H1 (cell line): ENCODE measurements at regions not wholly inside any gene's neighbourhood (a gene's known extent, or its start where the extent isn't known, plus 50 kb on each side); places are given as distances from the start of the nearest gene placed in this dataset.

Source experiments
- CTCF ChIA-PET: fragments of 300-600 bp; sonication (Branson Sonifier 250); formaldehyde crosslinking; loops from one replicate; lab custom pipeline; 2021; ENCODE audit not compliant: partially characterized antibody; lab: Charles Lee
- POLR2A ChIA-PET: fragments of 300-600 bp; sonication (Branson Sonifier 250); formaldehyde crosslinking; loops from one replicate; lab custom pipeline; 2021; ENCODE audit warnings: inconsistent platforms; ENCODE audit not compliant: partially characterized antibody; lab: Charles Lee
- DNase-seq, 2 experiments: peaks; one replicate each; pipeline versions ENCODE4 v3.0.0 to v3.0.0-alpha.2; 2010 to 2022; ENCODE audit warnings: low spot score in 2 of 2, low read depth in 1 of 2, mixed read lengths in 1 of 2
- FAIRE-seq: peaks from 2 replicates; lab custom pipeline; 2011; peaks lifted over from hg19 to GRCh38; lab: Jason Lieb, UNC
- H2AFZ ChIP-seq: 2 replicates; pipeline ENCODE4 v1.8.1; 2012; ENCODE audit warnings: low read length, inconsistent platforms
- H2AK5ac ChIP-seq: 2 replicates; pipeline ENCODE4 v1.6.1; 2013; ENCODE audit warnings: low read depth, low read length
- H2BK120ac ChIP-seq: replicated peaks from 2 replicates; pipeline ENCODE3; 2013; ENCODE audit warnings: low read depth, low read length, inconsistent platforms
- H2BK12ac ChIP-seq: 2 replicates; pipeline ENCODE4 v1.6.1; 2013; ENCODE audit warnings: low read depth, low read length
- H2BK15ac ChIP-seq: 2 replicates; pipeline ENCODE4 v1.6.1; 2013; ENCODE audit warnings: low read length
- H2BK20ac ChIP-seq: 2 replicates; pipeline ENCODE4 v1.6.1; 2013; ENCODE audit warnings: low read length
- H2BK5ac ChIP-seq: 2 replicates; pipeline ENCODE4 v1.6.1; 2013; ENCODE audit warnings: low read depth, low read length
- H3K14ac ChIP-seq: 2 replicates; pipeline ENCODE4 v1.6.1; 2013; ENCODE audit warnings: inconsistent platforms; ENCODE audit not compliant: insufficient read length
- H3K18ac ChIP-seq: 2 replicates; pipeline ENCODE4 v1.6.1; 2013; ENCODE audit warnings: low read length; ENCODE audit errors: extremely low read depth
- H3K23ac ChIP-seq: 2 replicates; pipeline ENCODE4 v1.6.1; 2013; ENCODE audit warnings: inconsistent platforms; ENCODE audit not compliant: insufficient read length
- H3K23me2 ChIP-seq: 2 replicates; pipeline ENCODE4 v1.6.1; 2013; ENCODE audit warnings: low read depth, low read length
- H3K27ac ChIP-seq: 2 replicates; pipeline ENCODE4 v1.6.1; 2011; ENCODE audit warnings: low read depth, low read length, inconsistent platforms
- H3K27me3 ChIP-seq, 4 experiments: replicated peaks in 1 of 4; 1 replicate in 1 of 4; 2 replicates in 3 of 4; pipeline versions ENCODE4 v1.6.1 to v1.8.1; 2011 to 2013; ENCODE audit warnings: low read length in 3 of 4, mild to moderate bottlenecking in 3 of 4, inconsistent platforms in 2 of 4, mixed read lengths in 2 of 4, moderate library complexity in 1 of 4; ENCODE audit not compliant: control insufficient read depth in 3 of 4, insufficient read depth in 3 of 4; ENCODE audit errors: extremely low read depth in 1 of 4
- H3K36me3 ChIP-seq, 4 experiments: 2 replicates each; pipeline versions ENCODE4 v1.6.1 to v1.8.1; 2011 to 2013; ENCODE audit warnings: mild to moderate bottlenecking in 4 of 4, low read length in 3 of 4, moderate library complexity in 2 of 4, control low read depth in 1 of 4, inconsistent platforms in 1 of 4; ENCODE audit not compliant: insufficient read depth in 4 of 4, control insufficient read depth in 2 of 4
- H3K4ac ChIP-seq: replicated peaks from 2 replicates; pipeline ENCODE3; 2013; ENCODE audit warnings: low read length, low read depth, mixed read lengths, inconsistent platforms; ENCODE audit not compliant: insufficient read length
- H3K4me1 ChIP-seq, 4 experiments: replicated peaks in 1 of 4; 1 replicate in 1 of 4; 2 replicates in 3 of 4; pipeline versions ENCODE4 v1.6.1 to v1.8.1; 2011 to 2013; ENCODE audit warnings: low read length in 3 of 4, inconsistent platforms in 2 of 4, mixed read lengths in 1 of 4; ENCODE audit not compliant: insufficient read depth in 4 of 4, control insufficient read depth in 3 of 4
- H3K4me2 ChIP-seq, 2 experiments: 2 replicates each; pipeline versions ENCODE4 v1.6.1 to v1.8.1; 2011 to 2013; ENCODE audit warnings: low read depth in 2 of 2, low read length in 2 of 2, control low read depth in 1 of 2, inconsistent platforms in 1 of 2, mild to moderate bottlenecking in 1 of 2; ENCODE audit not compliant: insufficient read depth in 1 of 2
- H3K4me3 ChIP-seq, 4 experiments: fragments of 200-600, 300-600 bp in 1 of 4; sonication (generic), shearing (Covaris generic), sonication (Bioruptor Twin) in 1 of 4; 2 replicates each; pipeline versions ENCODE4 v1.5.1 to v1.8.1; 2011 to 2016; ENCODE audit warnings: low read length in 4 of 4, low read depth in 3 of 4, control low read depth in 2 of 4, inconsistent platforms in 2 of 4, mild to moderate bottlenecking in 2 of 4, mixed read lengths in 1 of 4, moderate library complexity in 1 of 4; ENCODE audit not compliant: insufficient read depth in 2 of 4; ENCODE audit errors: extremely low read depth in 1 of 4
- H3K56ac ChIP-seq: replicated peaks from 2 replicates; pipeline ENCODE3; 2013; ENCODE audit warnings: low read depth, mild to moderate bottlenecking, mixed read lengths, low read length, inconsistent platforms; ENCODE audit not compliant: insufficient read length
- H3K79me1 ChIP-seq: 2 replicates; pipeline ENCODE4 v1.6.1; 2013; ENCODE audit warnings: low read depth, low read length, control low read depth
- H3K79me2 ChIP-seq, 2 experiments: 2 replicates each; pipeline versions ENCODE4 v1.6.1 to v1.8.1; 2012 to 2013; ENCODE audit warnings: low read length in 2 of 2, mild to moderate bottlenecking in 2 of 2, inconsistent platforms in 1 of 2; ENCODE audit not compliant: insufficient read depth in 2 of 2, control insufficient read depth in 1 of 2
- H3K9ac ChIP-seq, 4 experiments: replicated peaks in 1 of 4; 1 replicate in 1 of 4; 2 replicates in 3 of 4; pipeline versions ENCODE4 v1.6.1 to v1.8.1; 2011 to 2013; ENCODE audit warnings: low read depth in 3 of 4, low read length in 3 of 4, control low read depth in 2 of 4, mild to moderate bottlenecking in 2 of 4, moderate library complexity in 2 of 4, inconsistent platforms in 1 of 4; ENCODE audit errors: extremely low read depth in 1 of 4
- H3K9me3 ChIP-seq, 2 experiments: 2 replicates each; pipeline versions ENCODE4 v1.6.1 to v1.8.1; 2012 to 2013; ENCODE audit warnings: mild to moderate bottlenecking in 2 of 2, moderate library complexity in 2 of 2, control low read depth in 1 of 2, inconsistent platforms in 1 of 2, low read depth in 1 of 2, low read length in 1 of 2, mixed read lengths in 1 of 2; ENCODE audit not compliant: insufficient read depth in 2 of 2
- H4K20me1 ChIP-seq, 2 experiments: replicated peaks in 1 of 2; 2 replicates each; pipeline versions ENCODE3 to v1.8.1; 2011 to 2013; ENCODE audit warnings: inconsistent platforms in 2 of 2, low read length in 2 of 2, mild to moderate bottlenecking in 1 of 2; ENCODE audit not compliant: insufficient read depth in 2 of 2, control insufficient read depth in 1 of 2
- H4K5ac ChIP-seq: 2 replicates; pipeline ENCODE4 v1.6.1; 2013; ENCODE audit warnings: low read length, low read depth, mixed read lengths, inconsistent platforms; ENCODE audit not compliant: insufficient read length
- H4K8ac ChIP-seq: 2 replicates; pipeline ENCODE4 v1.8.0; 2013; ENCODE audit warnings: mild to moderate bottlenecking, moderate library complexity, low read length, inconsistent platforms; ENCODE audit not compliant: insufficient read depth; ENCODE audit errors: extremely low read depth
- H4K91ac ChIP-seq: replicated peaks from 2 replicates; pipeline ENCODE3; 2013; ENCODE audit warnings: low read length, mixed read lengths, inconsistent platforms; ENCODE audit not compliant: insufficient read length
- ATF3 ChIP-seq: IDR thresholded peaks from 2 replicates; pipeline ENCODE4 v1.6.1; 2011; ENCODE audit warnings: low read depth, mild to moderate bottlenecking, low read length; ENCODE audit not compliant: insufficient read depth
- CHD2 ChIP-seq: IDR thresholded peaks from 2 replicates; pipeline ENCODE4 v1.6.1; 2012; ENCODE audit warnings: low read length, improper control_type of control experiment
- EP300 ChIP-seq, 2 experiments: IDR thresholded peaks; 1 replicate in 1 of 2; 2 replicates in 1 of 2; pipeline ENCODE4 v1.6.1; 2011 to 2012; ENCODE audit warnings: low read depth in 2 of 2, low read length in 2 of 2, mild to moderate bottlenecking in 2 of 2, borderline replicate concordance in 1 of 2, inconsistent platforms in 1 of 2, moderate library complexity in 1 of 2
- EZH2 ChIP-seq: fragments of 200-600 bp; sonication (generic); IDR thresholded peaks from 2 replicates; pipeline ENCODE4 v1.7.1; 2012; ENCODE audit warnings: low read depth, mild to moderate bottlenecking, moderate library complexity, low read length, inconsistent platforms; ENCODE audit not compliant: severe bottlenecking
- GABPA ChIP-seq: IDR thresholded peaks from 2 replicates; pipeline ENCODE4 v1.6.1; 2011; ENCODE audit warnings: mild to moderate bottlenecking, low read length, moderate library complexity, borderline replicate concordance; ENCODE audit not compliant: insufficient read depth
- KDM5A ChIP-seq: fragments of 200-600 bp; IDR thresholded peaks from 2 replicates; pipeline ENCODE4 v1.7.1; 2012; ENCODE audit warnings: mild to moderate bottlenecking, low read length, inconsistent platforms, mixed read lengths
- RAD21 ChIP-seq, 2 experiments: IDR thresholded peaks in 1 of 2; conservative IDR thresholded peaks in 1 of 2; 2 replicates each; pipeline ENCODE4 v1.6.1; 2011; ENCODE audit warnings: low read depth in 2 of 2, low read length in 2 of 2, improper control_type of control experiment in 1 of 2, inconsistent platforms in 1 of 2, mild to moderate bottlenecking in 1 of 2, moderate library complexity in 1 of 2
- SIN3A ChIP-seq, 2 experiments: IDR thresholded peaks in 1 of 2; conservative IDR thresholded peaks in 1 of 2; 2 replicates each; pipeline ENCODE4 v1.6.1; 2011 to 2012; ENCODE audit warnings: low read length in 2 of 2, improper control_type of control experiment in 1 of 2, low read depth in 1 of 2, mild to moderate bottlenecking in 1 of 2
- SP1 ChIP-seq: IDR thresholded peaks from 2 replicates; pipeline ENCODE4 v1.6.1; 2011; ENCODE audit warnings: low read depth, low read length
- SRF ChIP-seq: IDR thresholded peaks from 2 replicates; pipeline ENCODE4 v1.6.1; 2011; ENCODE audit warnings: mild to moderate bottlenecking, low read depth, low read length, moderate library complexity
- TCF12 ChIP-seq: IDR thresholded peaks from 2 replicates; pipeline ENCODE4 v1.6.1; 2011; ENCODE audit warnings: low read depth, mild to moderate bottlenecking, low read length
- TEAD4 ChIP-seq: IDR thresholded peaks from 2 replicates; pipeline ENCODE4 v1.6.1; 2012; ENCODE audit warnings: low read depth, low read length, inconsistent platforms, mixed read lengths
- WGBS, 2 experiments: shearing (Covaris generic) in 1 of 2; methylation state at CpG; one replicate each; pipeline versions ENCODE4 v1.1.6 to v1.1.7; 2013 to 2015; ENCODE audit warnings: low lambda C conversion rate in 2 of 2, mixed read lengths in 2 of 2, inconsistent platforms in 1 of 2, low coverage in 1 of 2, missing lambda C conversion rate in 1 of 2; ENCODE audit not compliant: insufficient replicate concordance in 2 of 2, insufficient coverage in 1 of 2, insufficient read length in 1 of 2; ENCODE audit errors: extremely low coverage in 1 of 2, missing lambda C conversion rate in 1 of 2; 5-methylcytosine and 5-hydroxymethylcytosine counted together

DNA sequence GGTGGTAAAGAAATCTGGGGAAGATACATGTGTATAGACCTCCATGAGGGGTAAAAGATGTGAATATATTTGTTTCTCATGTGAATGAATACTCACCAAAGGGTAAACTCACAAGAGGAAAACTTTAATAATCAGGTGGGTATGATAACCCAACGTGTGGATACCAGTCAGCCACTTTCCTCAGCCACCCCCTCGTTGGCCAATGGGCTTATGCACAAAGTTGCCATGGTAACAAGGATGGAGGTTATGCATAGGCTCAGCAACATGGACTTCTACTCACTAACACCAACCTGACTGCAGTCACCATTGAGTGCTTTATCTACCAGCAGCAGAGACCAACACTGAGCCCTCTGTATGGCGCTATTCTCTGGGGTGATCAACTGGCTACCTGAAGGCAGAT lies 424.4 kb downstream of the DUSP10 start:
- Histone ChIP-seq H2AFZ (no peak overlapping the region), H3K27me3 (no peaks in the 10 kb centered on the region), H3K4ac (no peak overlapping the region), H4K20me1 (no peaks in the 10 kb centered on the region), H2BK120ac (no peak overlapping the region), H3K9me3 (no peaks in the 10 kb centered on the region), H3K36me3 (no peaks in the 10 kb centered on the region), H3K14ac (no peak overlapping the region), H3K4me2 (no peak overlapping the region), H2BK12ac (no peak overlapping the region), H3K79me1 (no peaks in the 10 kb centered on the region), H3K23ac (no peak overlapping the region), H3K79me2 (no peaks in the 10 kb centered on the region), H3K23me2 (no peaks in the 10 kb centered on the region), H3K56ac (no peak overlapping the region), H4K91ac (no peak overlapping the region), H4K8ac (no peak overlapping the region), H2BK5ac (no peak overlapping the region), H3K4me1 (no peaks in the 10 kb centered on the region), H2AK5ac (no peak overlapping the region), H3K4me3 (no peak overlapping the region), H4K5ac (no peak overlapping the region), H2BK15ac (no peak overlapping the region), H3K27ac (no peak overlapping the region), H3K9ac (no peak overlapping the region), H3K18ac (no peak overlapping the region), H2BK20ac (no peak overlapping the region)
- POLR2A ChIA-PET, result no interaction called here
- CTCF ChIA-PET, result no interaction called here
- FAIRE-seq, result no peak
- DNase-seq, result no peak
- 93% methylated on average over 3 of the region's 3 CpGs; no CpG with 5 or more reads in 1 of the 2 experiments for WGBS, 2 experiments
- TF ChIP-seq RAD21 (IDR thresholded peaks at IDR 0.05 in 1 of 2, conservative IDR thresholded peaks at IDR 0.05 in 1 of 2; ENCODE audit: low read depth in 2 of 2, low read length in 2 of 2) (no peak), GABPA (no peak), EZH2 (no peak), KDM5A (no peak), SIN3A (conservative IDR thresholded peaks at IDR 0.05 in 1 of 2, IDR thresholded peaks at IDR 0.05 in 1 of 2; ENCODE audit: low read depth in 1 of 2, low read length in 2 of 2) (no peak), SRF (no peak), SP1 (no peak), TEAD4 (no peak), ATF3 (no peak), EP300 (IDR thresholded peaks at IDR 0.05; ENCODE audit: borderline replicate concordance in 1 of 2, low read depth in 2 of 2, low read length in 2 of 2) (no peak), CHD2 (no peak), TCF12 (no peak)
